Right lung (tissue), 2 donors: ENCODE measurements at regions not wholly inside any gene's neighbourhood (a gene's known extent, or its start where the extent isn't known, plus 50 kb on each side); places are given as distances from the start of the nearest gene placed in this dataset.

ENCODE experiments used
- DNase-seq, 2 donors: peaks; one replicate each; pipeline ENCODE4 v3.0.0-alpha.2; 2013

DNA sequence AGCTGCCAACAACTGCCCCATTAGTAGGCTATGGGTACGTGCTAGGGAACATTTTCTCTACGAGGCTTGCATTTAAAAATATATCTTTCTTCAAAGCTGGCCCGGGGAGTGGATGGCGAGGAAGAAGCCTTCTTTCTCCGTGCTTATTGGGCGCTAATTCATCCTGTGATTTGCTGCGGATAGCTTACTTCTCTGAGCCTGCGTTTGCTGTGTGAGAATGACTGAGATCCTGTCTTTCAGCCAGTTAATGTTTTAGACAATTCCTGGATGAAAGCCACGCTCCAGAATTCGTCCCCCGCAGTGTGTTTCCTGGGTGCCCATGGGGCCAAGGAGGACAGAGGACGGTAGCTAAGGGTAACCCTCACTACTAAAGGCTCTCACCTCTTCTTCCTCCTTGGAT, 57.8 kb upstream of the TARBP1 start:
- DNase-seq: no peak

DNA sequence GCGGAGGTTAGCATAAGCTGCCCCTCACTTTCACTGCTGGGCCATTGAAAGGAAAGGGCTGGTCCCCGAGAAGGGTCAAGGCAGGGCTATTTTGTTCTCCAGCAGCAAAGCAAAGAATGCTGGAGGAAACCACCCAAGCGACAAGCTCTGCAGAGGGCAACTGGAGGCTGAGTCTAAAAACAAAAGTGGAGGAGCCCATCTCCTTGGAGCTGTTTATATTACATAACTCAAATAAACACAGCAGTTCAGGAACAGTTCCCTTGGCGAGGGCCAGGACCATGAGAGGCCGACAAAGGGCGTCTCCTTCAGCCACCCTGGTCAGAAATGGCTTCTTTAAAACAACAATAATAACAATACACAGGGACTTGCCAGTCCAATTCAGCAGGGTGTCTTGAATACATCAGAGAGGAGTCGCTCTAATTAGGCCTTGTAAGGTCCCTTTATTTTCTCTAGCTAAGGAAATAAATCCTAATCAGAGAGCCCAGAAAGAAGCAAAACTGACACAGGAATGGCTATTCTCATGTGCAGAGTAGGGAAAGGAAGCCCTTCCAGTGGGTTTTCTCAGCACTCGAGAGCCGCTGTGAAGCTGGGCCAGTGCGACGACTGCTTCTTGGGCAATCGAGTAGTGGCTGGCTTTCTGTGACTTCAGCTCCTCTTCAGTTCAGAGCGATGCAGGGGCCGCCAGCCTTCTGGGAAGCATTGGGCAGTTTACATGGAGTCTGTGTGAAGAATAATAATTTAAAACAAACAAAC, 57.0 kb upstream of the TARBP1 start:
- DNase-seq: peak in 1 of 2 donors; percentile 84

DNA sequence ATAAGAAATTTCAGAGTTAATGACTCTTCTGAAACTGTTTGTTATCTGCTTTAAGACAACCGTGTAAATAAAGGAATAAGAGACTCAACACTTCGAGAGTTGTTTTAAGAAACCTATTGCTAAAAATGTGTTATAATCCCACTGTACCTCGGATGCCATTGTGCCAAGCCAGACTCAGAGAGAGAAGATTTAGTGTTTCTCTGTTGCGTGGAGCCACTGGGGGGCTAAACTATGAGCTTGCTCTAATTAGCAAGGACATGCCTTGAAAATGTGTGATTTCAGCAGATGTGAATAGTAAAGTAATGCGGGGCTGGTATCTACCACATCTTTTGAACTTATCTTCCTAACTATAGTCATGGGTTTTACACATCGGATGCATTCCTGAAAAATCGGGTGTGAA, 56.2 kb upstream of the TARBP1 start:
- DNase-seq: no peak

DNA sequence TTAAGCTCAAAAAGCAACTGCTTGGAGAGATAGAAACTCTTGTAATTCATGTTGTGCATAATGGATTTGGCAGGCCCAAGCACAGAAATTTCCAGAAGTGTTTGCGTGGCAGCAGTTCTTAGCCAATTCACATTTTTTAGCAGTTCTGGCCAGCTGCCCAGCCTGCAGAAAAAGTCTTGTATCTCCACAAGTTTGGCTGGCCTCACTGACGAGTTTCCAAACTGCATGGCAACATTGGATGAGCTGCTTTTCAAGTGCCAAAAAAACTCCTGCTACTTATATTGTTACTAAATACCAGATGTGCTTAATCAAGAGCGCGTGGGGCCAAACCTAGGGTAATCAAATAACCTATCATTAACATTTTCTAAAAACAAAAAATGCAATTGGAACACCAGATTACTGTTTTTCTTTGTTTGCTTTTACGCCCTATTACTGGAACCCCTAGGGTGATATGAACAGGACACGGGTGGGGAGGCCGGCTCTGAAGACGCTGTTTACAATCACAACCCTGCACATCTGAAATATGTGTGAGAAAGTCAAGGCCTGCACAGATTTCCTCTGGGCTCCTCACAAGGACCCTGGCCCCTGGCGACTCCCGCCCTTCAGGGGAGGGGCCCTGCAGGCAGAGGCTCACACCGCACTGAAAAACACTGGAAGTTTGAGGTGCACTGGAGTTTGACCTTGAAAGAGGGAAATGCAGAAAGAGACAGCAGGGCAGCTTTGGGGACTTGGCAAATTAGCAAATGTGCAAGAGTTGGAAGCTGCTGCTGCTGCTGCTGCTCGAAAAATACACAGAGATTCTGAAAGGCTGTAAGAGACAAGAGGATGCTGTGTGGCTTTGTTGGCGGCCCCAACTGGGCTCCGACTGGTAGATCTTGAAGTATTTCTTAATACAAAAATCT, 55.2 kb upstream of the TARBP1 start:
- DNase-seq: peak; percentile 98 to 99

DNA sequence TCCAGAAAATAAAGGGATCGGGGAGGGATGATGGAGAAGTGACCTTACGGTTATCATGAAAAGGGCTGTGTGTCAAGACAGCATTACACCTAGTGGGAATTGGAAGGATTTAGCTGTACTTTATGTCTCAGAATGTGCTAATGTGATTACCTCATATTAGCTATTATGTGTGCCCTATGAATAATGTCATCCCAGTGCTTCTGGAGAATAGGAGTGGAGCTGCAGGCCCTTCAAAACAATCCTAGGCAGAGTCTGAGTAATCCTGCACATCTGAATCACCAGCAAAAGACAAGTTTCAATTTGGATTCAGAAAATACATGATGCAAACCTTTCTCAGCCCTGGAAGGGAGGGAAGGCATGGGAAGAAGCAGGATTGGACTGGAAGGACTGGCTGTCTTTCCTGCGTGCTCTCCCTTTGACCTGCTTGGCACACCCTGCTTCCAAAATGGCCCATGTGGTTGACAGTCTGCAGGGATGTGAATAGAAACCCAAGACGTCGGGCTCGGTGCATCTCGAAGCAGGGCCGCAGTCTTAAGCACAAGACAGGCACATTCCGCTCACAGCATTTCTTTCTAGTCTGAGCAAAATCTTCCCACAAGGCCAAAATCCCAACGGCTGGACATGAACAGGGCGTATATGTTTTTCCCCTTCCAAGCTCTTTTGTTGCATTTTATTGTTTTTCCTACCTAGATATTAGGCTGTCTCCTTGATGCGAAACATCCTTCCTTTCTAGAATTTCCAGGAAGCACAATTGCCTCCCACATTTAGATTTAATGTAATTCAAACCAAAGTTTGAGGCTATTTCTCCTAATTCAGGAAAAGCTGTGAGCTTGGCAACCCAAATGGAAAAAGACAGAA, 54.3 kb upstream of the TARBP1 start:
- DNase-seq: no peak

DNA sequence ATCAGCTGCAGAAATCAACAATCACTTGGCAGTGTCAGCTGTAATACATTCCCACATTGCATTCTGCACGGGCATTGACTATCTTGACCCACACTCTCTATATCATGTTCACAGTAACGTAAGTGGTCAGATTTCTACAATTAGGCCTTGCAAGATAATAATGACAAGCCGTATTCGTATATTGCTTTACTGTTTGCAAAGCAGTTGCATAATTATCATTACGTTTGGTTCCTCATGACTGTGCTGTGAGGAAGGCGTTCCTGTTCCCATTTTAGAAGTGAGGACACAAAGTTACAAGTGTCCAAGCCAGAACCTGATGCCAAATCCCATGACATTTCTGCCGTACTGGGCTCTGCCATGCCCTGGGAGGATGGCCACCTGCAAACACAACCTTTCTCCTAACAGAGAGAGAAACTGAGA, 53.5 kb upstream of the TARBP1 start:
- DNase-seq: peak in 1 of 2 donors; percentile 68

DNA sequence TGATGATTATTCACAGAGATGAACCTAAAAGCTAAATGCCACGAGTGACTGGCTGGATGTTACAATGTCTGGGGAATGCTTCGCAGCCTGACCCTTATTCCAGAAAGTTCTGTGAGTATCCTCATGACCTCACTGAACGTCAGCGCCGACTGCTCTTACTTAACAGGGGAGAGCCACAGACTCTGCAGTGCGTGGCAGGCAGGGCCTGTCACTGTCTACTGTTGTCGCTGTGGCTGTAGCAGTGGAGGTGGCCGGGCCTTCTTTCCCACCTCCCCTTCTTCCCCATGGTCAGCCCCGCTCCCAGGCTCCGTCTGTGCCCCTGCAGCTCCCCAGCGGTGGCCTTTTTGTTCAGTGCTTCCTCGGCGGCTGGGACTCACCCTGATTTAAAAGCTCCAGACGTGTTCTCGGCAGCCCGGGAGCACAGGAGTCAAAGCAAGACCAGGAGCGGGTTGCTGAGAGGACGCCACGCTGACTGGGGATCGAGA, 52.2 kb upstream of the TARBP1 start:
- DNase-seq: no peak

DNA sequence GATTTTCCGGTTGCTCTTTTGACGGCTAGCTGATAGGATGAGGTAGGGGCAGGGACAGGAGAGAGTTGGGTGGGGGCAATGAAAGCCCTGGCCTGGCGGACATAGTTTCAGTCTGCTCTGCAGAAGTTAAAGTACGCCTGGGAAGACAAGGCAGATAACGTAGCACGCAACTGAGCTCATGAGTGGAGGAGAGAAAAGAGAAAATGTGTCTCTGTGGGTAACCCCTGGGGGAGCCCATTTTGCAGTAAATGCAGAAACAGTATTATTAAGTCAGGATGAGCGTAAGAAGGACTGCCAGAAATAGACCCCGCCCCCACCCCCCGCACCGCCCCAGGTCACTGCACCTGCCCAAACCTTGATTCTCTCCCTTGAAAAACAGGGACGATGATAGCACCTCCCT, 51.7 kb upstream of the TARBP1 start:
- DNase-seq: no peak

DNA sequence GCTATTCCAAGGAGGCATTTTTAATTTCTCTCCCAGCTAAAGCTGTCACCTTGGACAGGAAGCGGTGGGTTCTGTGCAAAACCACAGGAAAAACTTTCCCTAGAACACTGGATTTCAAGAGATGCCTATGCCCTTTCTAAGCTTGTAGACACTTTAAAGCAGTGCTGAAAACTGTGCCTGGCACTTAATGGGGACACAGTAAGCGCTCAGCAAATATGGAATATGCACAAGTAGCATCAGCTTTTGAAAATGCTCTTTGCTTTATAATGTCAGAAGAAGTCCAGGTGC, 50.9 kb upstream of the TARBP1 start:
- no peak for DNase-seq

DNA sequence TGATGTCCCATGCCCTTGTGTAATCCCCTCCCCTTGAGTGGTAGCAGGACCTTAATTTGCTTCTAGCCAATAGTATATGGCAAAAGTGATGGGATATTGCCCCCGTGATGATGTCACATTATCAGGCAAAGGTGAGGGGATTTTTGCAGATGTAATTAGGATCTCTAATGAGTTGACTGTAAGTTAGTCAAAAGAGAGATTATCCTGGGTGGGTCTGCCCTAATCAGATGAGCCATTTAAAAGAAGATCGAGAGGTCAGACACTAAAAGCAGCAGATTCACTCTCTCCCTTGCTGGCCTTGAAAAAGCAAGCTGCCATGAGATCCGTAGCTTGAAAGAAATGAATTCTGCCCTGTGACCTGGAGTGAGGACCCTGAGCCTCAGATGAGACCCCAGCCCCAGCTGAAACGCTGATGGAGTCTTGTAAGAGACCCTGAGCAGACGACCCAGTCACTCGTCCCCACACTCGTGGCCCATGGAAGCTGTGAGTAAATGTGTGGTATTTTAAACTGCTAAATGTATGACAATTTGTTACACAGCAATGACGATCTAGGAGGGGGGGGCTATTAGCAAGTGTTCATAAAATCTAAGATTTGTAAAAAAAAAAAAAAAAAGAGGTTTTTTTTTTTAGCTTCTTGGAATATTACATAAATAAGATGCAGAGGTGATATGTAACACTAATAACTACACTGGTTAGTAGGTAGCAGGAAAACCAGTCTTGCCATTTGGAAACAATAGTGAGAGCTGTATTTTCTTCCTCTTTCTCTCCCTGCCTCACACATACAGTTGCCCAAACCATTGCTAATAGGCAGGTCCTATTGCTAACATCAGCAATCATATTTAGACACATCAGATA, 50.3 kb upstream of the TARBP1 start:
- DNase-seq: no peak
